ENCODE measurements at regions not wholly inside any gene's neighbourhood (a gene's known extent, or its start where the extent isn't known, plus 50 kb on each side); places are given as distances from the start of the nearest gene placed in this dataset.

DNA sequence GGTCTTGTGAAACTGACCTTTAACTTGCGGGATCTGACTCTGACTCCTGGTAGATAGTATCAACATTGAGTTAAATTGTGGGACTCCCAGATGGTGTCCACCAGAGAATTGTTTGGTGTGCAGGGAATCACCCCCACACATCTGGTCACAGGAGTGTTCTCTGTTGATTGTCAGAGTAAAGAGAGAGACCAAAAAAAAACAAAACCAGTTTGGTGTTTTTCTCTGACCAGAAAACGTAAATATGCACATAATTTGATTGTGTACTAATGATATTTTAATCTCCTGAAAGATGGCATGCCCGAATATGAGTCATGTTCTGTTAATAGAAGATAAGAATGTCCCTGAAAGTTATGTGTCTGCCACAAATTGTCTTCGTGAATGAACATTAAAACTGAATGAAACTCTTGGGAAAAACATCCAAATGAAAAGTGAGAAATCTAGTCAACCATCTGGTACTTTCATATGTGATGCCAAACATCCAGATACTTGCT lies 118.5 kb upstream of the GPC6 start:
- Histone ChIP-seq H3K14ac (replicated peaks; ENCODE audit: low read depth, low read length) (no peak overlapping the region), H4K5ac (ENCODE audit: low read depth, low read length) (no peak overlapping the region), H3K9me1 (ENCODE audit: insufficient read depth, low read length) (no peaks in the 10 kb centered on the region), H3K36me3 (ENCODE audit: control insufficient read depth, insufficient read depth, low read length) (no peaks in the 10 kb centered on the region), H3K4me3 (ENCODE audit: insufficient read depth, low read depth, low read length) (no peak overlapping the region), H4K8ac (ENCODE audit: low read depth in 2 of 2, low read length in 2 of 2) (no peak overlapping the region), H3K79me1 (ENCODE audit: low read depth in 1 of 2, low read length in 2 of 2) (no peaks in the 10 kb centered on the region), H3K27me3 (ENCODE audit: control insufficient read depth, insufficient read depth, low read length) (no peaks in the 10 kb centered on the region), H3K18ac (ENCODE audit: low read depth, low read length) (no peak overlapping the region), H2AK9ac (replicated peaks; ENCODE audit: low read depth, low read length, poor library complexity) (no peak overlapping the region), H2AFZ (replicated peaks; ENCODE audit: low read length, poor library complexity) (no peak overlapping the region), H2AK5ac (ENCODE audit: low read depth, low read length) (no peak overlapping the region), H3K56ac (ENCODE audit: extremely low read depth, insufficient read depth, low read length) (no peak overlapping the region), H3K4me1 (ENCODE audit: control insufficient read depth, insufficient read depth, low read length) (no peaks in the 10 kb centered on the region), H4K91ac (ENCODE audit: insufficient read depth, low read depth, low read length) (no peak overlapping the region), H3K9me3 (ENCODE audit: control insufficient read depth, insufficient read depth, low read length) (no peaks in the 10 kb centered on the region), H4K20me1 (ENCODE audit: insufficient read depth, low read length) (no peaks in the 10 kb centered on the region), H3K4me2 (ENCODE audit: low read depth, low read length) (no peak overlapping the region), H3K23ac (ENCODE audit: low read depth, low read length) (no peak overlapping the region), H2BK15ac (ENCODE audit: low read depth, low read length) (no peak overlapping the region), H3K4ac (ENCODE audit: low read depth, low read length) (no peak overlapping the region), H3K27ac (ENCODE audit: insufficient read depth, low read length) (no peak overlapping the region), H3K9ac (ENCODE audit: low read depth, low read length) (no peak overlapping the region), H2BK5ac (ENCODE audit: low read depth, low read length, poor library complexity, severe bottlenecking) (no peak overlapping the region), H2BK120ac (ENCODE audit: low read depth, low read length) (no peak overlapping the region), H2BK20ac (ENCODE audit: low read depth, low read length) (no peak overlapping the region)
- dilution Hi-C loops (cut with HindIII; ENCODE audit: low sequenced_read_pairs, unreplicated experiment), result no loop called here
- intact Hi-C loops (cut with micrococcal nuclease), result no loop called here
- in situ Hi-C loops (cut with MboI; ENCODE audit: low sequenced_read_pairs), result no loop called here
- no peak for ATAC-seq (ENCODE audit: low read depth)
- no peak for TF ChIP-seq RCOR1 (IDR thresholded peaks at IDR 0.05; ENCODE audit: insufficient replicate concordance, low read length)
- TF ChIP-seq, protein P1, sequence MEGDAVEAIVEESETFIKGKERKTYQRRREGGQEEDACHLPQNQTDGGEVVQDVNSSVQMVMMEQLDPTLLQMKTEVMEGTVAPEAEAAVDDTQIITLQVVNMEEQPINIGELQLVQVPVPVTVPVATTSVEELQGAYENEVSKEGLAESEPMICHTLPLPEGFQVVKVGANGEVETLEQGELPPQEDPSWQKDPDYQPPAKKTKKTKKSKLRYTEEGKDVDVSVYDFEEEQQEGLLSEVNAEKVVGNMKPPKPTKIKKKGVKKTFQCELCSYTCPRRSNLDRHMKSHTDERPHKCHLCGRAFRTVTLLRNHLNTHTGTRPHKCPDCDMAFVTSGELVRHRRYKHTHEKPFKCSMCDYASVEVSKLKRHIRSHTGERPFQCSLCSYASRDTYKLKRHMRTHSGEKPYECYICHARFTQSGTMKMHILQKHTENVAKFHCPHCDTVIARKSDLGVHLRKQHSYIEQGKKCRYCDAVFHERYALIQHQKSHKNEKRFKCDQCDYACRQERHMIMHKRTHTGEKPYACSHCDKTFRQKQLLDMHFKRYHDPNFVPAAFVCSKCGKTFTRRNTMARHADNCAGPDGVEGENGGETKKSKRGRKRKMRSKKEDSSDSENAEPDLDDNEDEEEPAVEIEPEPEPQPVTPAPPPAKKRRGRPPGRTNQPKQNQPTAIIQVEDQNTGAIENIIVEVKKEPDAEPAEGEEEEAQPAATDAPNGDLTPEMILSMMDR (conservative IDR thresholded peaks at IDR 0.05; ENCODE audit: low read depth, low read length), result no peak
- TF ChIP-seq SMC3 (IDR thresholded peaks at IDR 0.05; ENCODE audit: low read depth, low read length), result no peak
- TF ChIP-seq MAFK (IDR thresholded peaks at IDR 0.05; ENCODE audit: low read depth, low read length), result no peak
- TF ChIP-seq POLR2A (IDR thresholded peaks at IDR 0.05; ENCODE audit: low read depth, low read length), result no peak
- no peak for TF ChIP-seq MAZ (IDR thresholded peaks at IDR 0.05; ENCODE audit: borderline replicate concordance, low read depth, low read length)
- no peak for TF ChIP-seq USF2 (IDR thresholded peaks at IDR 0.05; ENCODE audit: low read depth, low read length)
- no peak for TF ChIP-seq RAD21 (IDR thresholded peaks at IDR 0.05; ENCODE audit: low read length)
- no peak for TF ChIP-seq BHLHE40 (IDR thresholded peaks at IDR 0.05; ENCODE audit: low read depth, low read length)
- no peak for TF ChIP-seq FOS (IDR thresholded peaks at IDR 0.05; ENCODE audit: low read depth, low read length)
- no peak for TF ChIP-seq MXI1 (IDR thresholded peaks at IDR 0.05; ENCODE audit: borderline replicate concordance, low read depth, low read length)
- no peak for TF ChIP-seq NFE2L2 (IDR thresholded peaks at IDR 0.05; ENCODE audit: low read depth, low read length)
- TF ChIP-seq CHD1 (IDR thresholded peaks at IDR 0.05; ENCODE audit: low read depth, low read length), result no peak
- TF ChIP-seq CEBPB (IDR thresholded peaks at IDR 0.05; ENCODE audit: low read depth, low read length), result no peak
- TF ChIP-seq RFX5 (IDR thresholded peaks at IDR 0.05; ENCODE audit: low read depth, low read length), result no peak
- TF ChIP-seq, protein P2, sequence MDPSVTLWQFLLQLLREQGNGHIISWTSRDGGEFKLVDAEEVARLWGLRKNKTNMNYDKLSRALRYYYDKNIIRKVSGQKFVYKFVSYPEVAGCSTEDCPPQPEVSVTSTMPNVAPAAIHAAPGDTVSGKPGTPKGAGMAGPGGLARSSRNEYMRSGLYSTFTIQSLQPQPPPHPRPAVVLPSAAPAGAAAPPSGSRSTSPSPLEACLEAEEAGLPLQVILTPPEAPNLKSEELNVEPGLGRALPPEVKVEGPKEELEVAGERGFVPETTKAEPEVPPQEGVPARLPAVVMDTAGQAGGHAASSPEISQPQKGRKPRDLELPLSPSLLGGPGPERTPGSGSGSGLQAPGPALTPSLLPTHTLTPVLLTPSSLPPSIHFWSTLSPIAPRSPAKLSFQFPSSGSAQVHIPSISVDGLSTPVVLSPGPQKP (IDR thresholded peaks at IDR 0.05; ENCODE audit: borderline replicate concordance, low read depth, low read length), result no peak
- WGBS, 2 experiments (ENCODE audit: extremely low coverage in 2 of 2, insufficient read length in 1 of 2), result no CpG with 5 or more reads among the region's 4 CpGs
- no peak for DNase-seq
- CTCF ChIA-PET, result no interaction called here
- no TSS peak for BruUV-seq (replicated peaks)
- POLR2A ChIA-PET (ENCODE audit: unreplicated experiment), result interaction anchor here (0.6 kb wide), 1 partner anchor 39 kb away, joined by 7 read pairs; no protein-coding TSS in a partner anchor
